ENCODE measurements at regions not wholly inside any gene's neighbourhood (a gene's known extent, or its start where the extent isn't known, plus 50 kb on each side); places are given as distances from the start of the nearest gene placed in this dataset.

- TF ChIP-seq, protein P1, sequence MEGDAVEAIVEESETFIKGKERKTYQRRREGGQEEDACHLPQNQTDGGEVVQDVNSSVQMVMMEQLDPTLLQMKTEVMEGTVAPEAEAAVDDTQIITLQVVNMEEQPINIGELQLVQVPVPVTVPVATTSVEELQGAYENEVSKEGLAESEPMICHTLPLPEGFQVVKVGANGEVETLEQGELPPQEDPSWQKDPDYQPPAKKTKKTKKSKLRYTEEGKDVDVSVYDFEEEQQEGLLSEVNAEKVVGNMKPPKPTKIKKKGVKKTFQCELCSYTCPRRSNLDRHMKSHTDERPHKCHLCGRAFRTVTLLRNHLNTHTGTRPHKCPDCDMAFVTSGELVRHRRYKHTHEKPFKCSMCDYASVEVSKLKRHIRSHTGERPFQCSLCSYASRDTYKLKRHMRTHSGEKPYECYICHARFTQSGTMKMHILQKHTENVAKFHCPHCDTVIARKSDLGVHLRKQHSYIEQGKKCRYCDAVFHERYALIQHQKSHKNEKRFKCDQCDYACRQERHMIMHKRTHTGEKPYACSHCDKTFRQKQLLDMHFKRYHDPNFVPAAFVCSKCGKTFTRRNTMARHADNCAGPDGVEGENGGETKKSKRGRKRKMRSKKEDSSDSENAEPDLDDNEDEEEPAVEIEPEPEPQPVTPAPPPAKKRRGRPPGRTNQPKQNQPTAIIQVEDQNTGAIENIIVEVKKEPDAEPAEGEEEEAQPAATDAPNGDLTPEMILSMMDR (IDR thresholded peaks at IDR 0.05) = peak in 5 of 12 donors; percentile 6 to 49 (median 34)
- TF ChIP-seq POLR2A (IDR thresholded peaks at IDR 0.05) = no peak
Observed at GRCh38 chr10:127813290-127813689, 76.3 kb downstream of the FOXI2 start.
